Sigmoid colon (tissue), 6 donors: ENCODE measurements at regions not wholly inside any gene's neighbourhood (a gene's known extent, or its start where the extent isn't known, plus 50 kb on each side); places are given as distances from the start of the nearest gene placed in this dataset.
"Not testable (repeated sequence)": the region's sequence is repeated elsewhere in the genome, so short reads cannot be mapped to it uniquely, and the experiment has no call there.

Experiments
- DNase-seq: peaks from one replicate; pipeline ENCODE4 v3.0.0-alpha.2; 2019
- H3K27ac ChIP-seq, 4 donors: fragments of 200-600 bp; sonication (generic); one replicate each; pipeline ENCODE4 v1.5.1; 2016 to 2019; ENCODE audit warnings: mild to moderate bottlenecking in 1 of 4
- H3K27me3 ChIP-seq, 3 donors: fragments of 200-600 bp; sonication (generic); one replicate each; pipeline ENCODE4 v1.5.1; 2019; ENCODE audit warnings: mild to moderate bottlenecking in 1 of 3
- H3K36me3 ChIP-seq, 4 donors: fragments of 200-600 bp; sonication (generic); one replicate each; pipeline ENCODE4 v1.5.1; 2016 to 2019
- H3K4me1 ChIP-seq, 4 donors: fragments of 200-600 bp; sonication (generic); one replicate each; pipeline ENCODE4 v1.5.1; 2017 to 2019
- H3K4me3 ChIP-seq, 4 donors: fragments of 200-600 bp; sonication (generic); one replicate each; pipeline ENCODE4 v1.5.1; 2017 to 2019; ENCODE audit warnings: mild to moderate bottlenecking in 2 of 4, moderate library complexity in 1 of 4
- H3K9me3 ChIP-seq, 4 donors: fragments of 200-600 bp in 3 of 4; sonication (generic) in 3 of 4; one replicate each; pipeline versions ENCODE4 v1.5.1 to v1.6.1; 2013 to 2019
- EP300 ChIP-seq, 4 donors: sonication (generic); formaldehyde crosslinking; IDR thresholded peaks; one replicate each; pipeline ENCODE4 v1.6.1; 2017; ENCODE audit warnings: antibody characterized with exemption in 4 of 4
- POLR2A ChIP-seq, 2 donors: fragments of 450-650 bp; IDR thresholded peaks; one replicate each; pipeline ENCODE4 v1.6.1; 2016; ENCODE audit warnings: antibody characterized with exemption in 2 of 2, mild to moderate bottlenecking in 2 of 2, moderate library complexity in 2 of 2
- POLR2AphosphoS5 ChIP-seq, 4 donors: sonication (generic); formaldehyde crosslinking; IDR thresholded peaks; one replicate each; pipeline ENCODE4 v1.6.1; 2017; ENCODE audit warnings: antibody characterized with exemption in 4 of 4
- WGBS, 2 donors: extraction: QIAGEN DNeasy Blood & Tissue Kit; methylation state at CpG; one replicate each; pipeline ENCODE4 v1.1.7; 2013; 5-methylcytosine and 5-hydroxymethylcytosine counted together
- intact Hi-C: fragments of 100-400 bp; cut with DNase I; formaldehyde crosslinking; loops from one replicate; pipeline ENCODE4 v1.15.1; 2023
- TF ChIP-seq, protein P1 (sequence below), 4 experiments: fragments of 450-650 bp in 3 of 4; fragments of 200-600 bp in 1 of 4; IDR thresholded peaks; one replicate each; pipeline ENCODE4 v1.5.1; 2016 to 2019; ENCODE audit warnings: antibody characterized with exemption in 4 of 4, mild to moderate bottlenecking in 3 of 4, moderate library complexity in 2 of 4
- donor health status: healthy with polysubstance abuse.
- donor health status: healthy.

DNA sequence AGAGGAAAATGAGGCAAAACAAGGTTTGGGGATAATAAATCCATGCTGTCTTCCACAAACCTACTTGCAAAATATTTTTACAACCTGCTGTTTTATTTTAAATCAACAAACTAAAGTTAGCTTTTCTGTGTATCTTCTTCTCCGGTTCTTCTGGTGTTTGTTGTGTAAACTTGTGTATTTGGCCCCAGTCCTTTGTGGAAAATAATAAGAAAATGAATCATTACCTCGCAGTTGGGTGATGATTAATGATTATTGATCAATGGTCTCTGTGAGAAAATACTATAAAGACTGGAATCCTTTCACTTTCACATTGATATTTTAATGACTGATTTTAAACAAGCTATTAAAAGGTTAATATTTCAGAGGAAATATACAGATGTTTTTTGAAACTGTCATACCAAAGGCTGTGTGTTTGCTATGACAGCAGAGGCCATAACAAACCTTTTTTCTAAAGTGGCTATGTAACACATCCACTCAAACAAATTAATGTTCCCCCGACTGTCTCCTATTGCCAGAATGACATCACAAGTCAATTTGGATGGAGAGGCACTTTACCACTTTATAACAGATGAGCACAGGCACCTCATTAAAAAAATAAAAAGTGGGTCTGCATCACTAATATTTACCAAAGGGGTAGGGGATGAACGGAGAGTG lies 152.5 kb downstream of the MEX3B start:
- H3K36me3 ChIP-seq = no peaks in the 10 kb centered on the region
- intact Hi-C loops = no loop called here

DNA sequence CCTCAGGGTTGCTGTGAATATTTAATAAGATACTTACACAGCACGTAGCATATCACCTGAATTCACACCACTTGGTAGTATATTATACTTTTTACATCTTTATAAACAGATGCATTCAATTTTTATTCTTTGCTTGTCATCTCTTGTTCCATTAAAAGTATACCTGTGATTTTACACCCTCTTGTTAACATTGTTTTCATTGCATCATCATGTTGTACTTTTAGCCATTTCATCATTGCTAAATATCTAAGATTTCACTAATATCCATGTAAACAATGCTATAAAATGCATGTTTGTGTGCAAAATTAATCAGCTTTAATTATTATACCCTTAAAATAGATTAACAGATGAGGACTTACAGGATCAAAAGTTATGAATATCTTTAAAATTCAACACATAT lies 155.3 kb downstream of the MEX3B start:
- 86 to 96% methylated on average over 1 of the region's 1 CpG for WGBS, 2 donors
- TF ChIP-seq, protein P1, sequence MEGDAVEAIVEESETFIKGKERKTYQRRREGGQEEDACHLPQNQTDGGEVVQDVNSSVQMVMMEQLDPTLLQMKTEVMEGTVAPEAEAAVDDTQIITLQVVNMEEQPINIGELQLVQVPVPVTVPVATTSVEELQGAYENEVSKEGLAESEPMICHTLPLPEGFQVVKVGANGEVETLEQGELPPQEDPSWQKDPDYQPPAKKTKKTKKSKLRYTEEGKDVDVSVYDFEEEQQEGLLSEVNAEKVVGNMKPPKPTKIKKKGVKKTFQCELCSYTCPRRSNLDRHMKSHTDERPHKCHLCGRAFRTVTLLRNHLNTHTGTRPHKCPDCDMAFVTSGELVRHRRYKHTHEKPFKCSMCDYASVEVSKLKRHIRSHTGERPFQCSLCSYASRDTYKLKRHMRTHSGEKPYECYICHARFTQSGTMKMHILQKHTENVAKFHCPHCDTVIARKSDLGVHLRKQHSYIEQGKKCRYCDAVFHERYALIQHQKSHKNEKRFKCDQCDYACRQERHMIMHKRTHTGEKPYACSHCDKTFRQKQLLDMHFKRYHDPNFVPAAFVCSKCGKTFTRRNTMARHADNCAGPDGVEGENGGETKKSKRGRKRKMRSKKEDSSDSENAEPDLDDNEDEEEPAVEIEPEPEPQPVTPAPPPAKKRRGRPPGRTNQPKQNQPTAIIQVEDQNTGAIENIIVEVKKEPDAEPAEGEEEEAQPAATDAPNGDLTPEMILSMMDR (IDR thresholded peaks at IDR 0.05) = no peak
- TF ChIP-seq POLR2AphosphoS5 (IDR thresholded peaks at IDR 0.05) (no peak), POLR2A (IDR thresholded peaks at IDR 0.05) (no peak), EP300 (IDR thresholded peaks at IDR 0.05) (no peak)

More for the DNA sequence above, 152.5 kb downstream of the MEX3B start:
- no peak for TF ChIP-seq POLR2A (IDR thresholded peaks at IDR 0.05)
- TF ChIP-seq POLR2AphosphoS5 (IDR thresholded peaks at IDR 0.05) = no peak
- TF ChIP-seq EP300 (IDR thresholded peaks at IDR 0.05) = no peak
- TF ChIP-seq, protein P1 (IDR thresholded peaks at IDR 0.05) = no peak
- no peak for DNase-seq
- no peak overlapping the region for H3K4me3 ChIP-seq
- peaks cover 0 to 50% (median 39%) of the 10 kb centered on the region in 4 donors for H3K4me1 ChIP-seq
- H3K9me3 ChIP-seq = no peaks in the 10 kb centered on the region
- H3K27ac ChIP-seq = peak overlapping the region in 1 of 4 donors; percentile 32
- WGBS, 2 donors = 33 to 55% methylated on average over 4 of the region's 4 CpGs
- H3K27me3 ChIP-seq = no peaks in the 10 kb centered on the region

DNA sequence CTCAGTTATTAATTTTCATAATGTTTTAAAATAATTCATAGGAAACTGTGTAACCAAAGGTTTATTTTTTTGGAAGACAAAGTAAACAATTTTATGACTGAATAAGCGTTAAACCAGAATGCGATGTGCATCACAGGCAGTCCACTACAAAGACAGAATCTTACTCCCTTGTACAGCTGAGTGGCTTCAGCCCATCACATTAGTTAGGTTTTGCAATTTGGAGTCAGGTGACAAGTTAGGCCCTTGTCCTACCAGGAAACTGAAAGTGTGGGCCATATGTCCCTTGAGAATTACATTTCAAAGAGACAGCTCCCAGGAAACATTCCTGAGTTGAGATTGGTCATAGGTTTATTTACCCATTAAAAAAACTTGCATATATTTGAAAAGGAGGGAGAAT lies 156.3 kb downstream of the MEX3B start:
- H3K36me3 ChIP-seq = no peaks in the 10 kb centered on the region
- H3K4me1 ChIP-seq = peaks cover 0 to 39% (median 31%) of the 10 kb centered on the region in 4 donors
- intact Hi-C loops = loop anchor here (5.0 kb wide), 1 partner anchor 158 kb away; the partner anchor contains the start of gene MEX3B
- no peak overlapping the region for H3K4me3 ChIP-seq
- no peak for TF ChIP-seq POLR2AphosphoS5 (IDR thresholded peaks at IDR 0.05)
- H3K27me3 ChIP-seq = no peaks in the 10 kb centered on the region
- no peaks in the 10 kb centered on the region for H3K9me3 ChIP-seq
- peak overlapping the region in 3 of 4 donors; percentile 55 to 70 (median 57) for H3K27ac ChIP-seq
- no peak for DNase-seq
- WGBS, 2 donors = 42 to 72% methylated on average over 2 of the region's 2 CpGs

More for the DNA sequence above, 155.3 kb downstream of the MEX3B start:
- no peak overlapping the region for H3K27ac ChIP-seq
- H3K36me3 ChIP-seq = no peaks in the 10 kb centered on the region
- DNase-seq = no peak
- intact Hi-C loops = no loop called here
- no peaks in the 10 kb centered on the region for H3K27me3 ChIP-seq
- no peaks in the 10 kb centered on the region for H3K9me3 ChIP-seq
- H3K4me1 ChIP-seq = peaks cover 0 to 39% (median 31%) of the 10 kb centered on the region in 4 donors
- no peak overlapping the region for H3K4me3 ChIP-seq

DNA sequence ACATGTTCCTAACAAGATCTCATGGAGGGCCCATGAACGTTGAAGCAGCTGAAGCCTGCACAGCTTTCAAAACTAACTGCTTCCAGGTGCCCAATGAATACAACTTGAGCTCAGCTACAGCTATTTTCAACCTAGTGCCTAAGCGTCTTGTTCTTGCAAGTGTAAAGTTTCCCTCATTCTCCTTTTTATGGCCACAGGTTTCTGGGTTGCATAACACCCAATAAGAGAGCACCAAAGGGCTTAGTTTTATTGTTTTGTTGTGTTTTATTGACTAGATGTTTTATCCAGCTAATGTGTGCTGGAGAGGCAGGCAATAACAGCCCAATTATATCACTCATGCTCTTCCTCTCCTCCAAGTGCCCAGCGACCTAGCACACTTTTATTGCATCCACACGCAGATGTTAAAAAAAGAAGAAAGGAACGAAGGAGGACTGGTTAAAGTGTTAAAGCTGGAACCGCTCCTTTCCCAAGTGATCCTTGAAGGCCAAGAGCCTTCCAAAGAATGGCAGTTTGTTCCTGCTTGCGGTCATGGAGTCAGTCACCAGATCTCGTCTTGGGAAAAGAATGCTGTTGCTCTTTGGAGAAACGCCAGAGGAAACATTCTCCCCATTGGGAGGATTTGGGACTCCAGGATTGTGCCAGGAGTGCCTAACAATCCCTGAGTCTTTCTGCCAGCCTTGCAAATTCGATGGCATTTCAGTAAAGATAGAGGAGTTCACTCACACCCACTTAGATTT lies 156.9 kb downstream of the MEX3B start:
- Histone ChIP-seq H3K4me1 (peaks cover 0 to 39% (median 31%) of the 10 kb centered on the region in 4 donors), H3K9me3 (no peaks in the 10 kb centered on the region), H3K27me3 (no peaks in the 10 kb centered on the region), H3K36me3 (no peaks in the 10 kb centered on the region), H3K27ac (peak overlapping the region in 3 of 4 donors; percentile 55 to 70 (median 57)), H3K4me3 (no peak overlapping the region)
- 11 to 62% methylated on average over 10 of the region's 10 CpGs for WGBS, 2 donors
- DNase-seq = no peak
- TF ChIP-seq EP300 (IDR thresholded peaks at IDR 0.05) (no peak), POLR2A (IDR thresholded peaks at IDR 0.05) (no peak), POLR2AphosphoS5 (IDR thresholded peaks at IDR 0.05) (no peak)
- TF ChIP-seq, protein P1 (IDR thresholded peaks at IDR 0.05) = no peak
- intact Hi-C loops = loop anchor here (5.0 kb wide), 1 partner anchor 158 kb away; the partner anchor contains the start of gene MEX3B

DNA sequence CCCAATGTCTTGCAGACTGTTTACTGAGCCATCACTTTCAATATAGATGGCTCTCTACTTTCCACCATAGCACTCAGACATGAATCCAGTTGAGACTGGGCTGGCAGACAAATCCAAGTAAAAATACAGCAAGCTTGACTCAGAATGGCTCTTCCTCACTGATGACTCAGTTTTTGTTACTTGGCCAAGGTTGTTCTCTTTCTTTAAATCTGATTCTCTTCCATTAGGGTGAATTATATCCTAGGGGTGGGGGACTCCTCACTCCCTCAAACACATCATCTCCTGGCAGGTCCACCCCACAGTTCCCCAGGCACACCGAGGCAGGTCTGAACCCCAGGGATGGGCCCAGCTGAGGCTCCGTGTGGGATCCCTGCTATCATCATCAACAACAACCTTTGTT lies 157.9 kb downstream of the MEX3B start:
- intact Hi-C loops = loop anchor here (5.0 kb wide), 1 partner anchor 159 kb away; the partner anchor contains the start of gene MEX3B
- WGBS, 2 donors = 77 to 88% methylated on average over 2 of the region's 2 CpGs
- no peak for DNase-seq
- Histone ChIP-seq H3K27me3 (no peaks in the 10 kb centered on the region), H3K4me3 (no peak overlapping the region), H3K4me1 (peaks cover 0 to 31% (median 26%) of the 10 kb centered on the region in 4 donors), H3K27ac (peak overlapping the region in 3 of 4 donors; percentile 55 to 70 (median 57)), H3K36me3 (no peaks in the 10 kb centered on the region), H3K9me3 (no peaks in the 10 kb centered on the region)
- TF ChIP-seq POLR2AphosphoS5 (IDR thresholded peaks at IDR 0.05) (no peak), POLR2A (IDR thresholded peaks at IDR 0.05) (no peak), EP300 (IDR thresholded peaks at IDR 0.05) (no peak)
- TF ChIP-seq, protein P1 (IDR thresholded peaks at IDR 0.05) = no peak

DNA sequence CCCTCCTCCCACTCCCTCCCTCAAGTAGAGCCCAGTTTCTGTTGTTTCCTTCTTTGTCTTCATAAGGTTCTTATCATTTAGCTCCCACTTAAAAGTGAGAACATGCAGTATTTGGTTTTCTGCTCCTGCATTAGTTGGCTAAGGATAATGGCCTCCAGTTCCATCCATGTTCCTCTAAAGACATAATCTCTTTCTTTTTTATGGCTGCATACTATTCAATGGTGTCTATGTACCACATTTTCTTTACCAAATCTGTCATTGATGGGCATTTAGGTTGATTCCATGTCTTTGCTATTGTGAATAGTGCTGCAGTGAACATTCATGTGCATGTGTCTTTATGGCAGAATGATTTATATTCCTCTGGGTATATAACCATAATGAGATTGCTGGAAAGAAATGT lies 158.6 kb downstream of the MEX3B start:
- intact Hi-C loops = loop anchor here (5.0 kb wide), 1 partner anchor 160 kb away; the partner anchor contains the start of gene MEX3B
- not testable (repeated sequence) for DNase-seq

More for the DNA sequence above, 158.6 kb downstream of the MEX3B start:
- not testable (repeated sequence) for H3K36me3 ChIP-seq, H3K9me3 ChIP-seq, H3K4me3 ChIP-seq, H3K27me3 ChIP-seq
- Histone ChIP-seq H3K4me1 (peaks cover 0 to 24% (median 23%) of the 10 kb centered on the region in 4 donors), H3K27ac (peak overlapping the region in 1 of 4 donors; percentile 70)
